ENCODE measurements at regions not wholly inside any gene's neighbourhood (a gene's known extent, or its start where the extent isn't known, plus 50 kb on each side); places are given as distances from the start of the nearest gene placed in this dataset.

DNA sequence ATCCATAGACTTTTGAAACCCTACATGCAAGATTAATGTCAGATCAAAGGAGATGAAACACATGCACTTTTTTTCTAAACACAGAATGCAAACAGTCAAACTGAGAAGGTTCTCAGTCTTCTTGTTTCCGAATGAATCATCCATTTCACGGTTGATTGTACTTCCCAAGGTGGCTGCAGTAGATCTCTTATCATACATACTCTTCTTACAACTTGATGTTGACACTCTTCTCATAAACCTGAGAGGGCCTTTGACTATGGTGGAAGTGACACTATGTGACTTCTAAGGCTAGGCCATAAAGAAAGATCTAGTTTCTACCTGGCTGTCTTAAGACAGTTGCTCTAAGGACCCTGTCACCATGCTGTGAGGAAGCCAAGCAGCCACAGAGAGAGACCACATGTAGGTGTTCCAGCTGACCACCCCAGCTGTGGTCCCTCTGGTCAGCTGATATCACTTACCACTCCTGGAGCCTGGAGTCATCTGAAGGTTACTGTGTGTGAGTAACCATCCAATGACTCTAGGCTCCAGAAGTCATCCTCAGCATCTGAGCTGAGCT is 67.2 kb upstream of the HMGA2 start:
- Histone ChIP-seq H3K4me3 (replicated peaks in 1 of 3; ENCODE audit: insufficient read depth in 1 of 3, low read depth in 1 of 3, low read length in 3 of 3) (no peak overlapping the region), H2AFZ (ENCODE audit: low read depth, low read length) (no peak overlapping the region), H3K27me3 (ENCODE audit: control insufficient read depth in 2 of 2, insufficient read depth in 2 of 2, low read length in 2 of 2) (no peaks in the 10 kb centered on the region), H3K4me2 (ENCODE audit: insufficient read depth, low read length) (no peak overlapping the region), H3K27ac (ENCODE audit: insufficient read depth, low read depth, low read length) (no peak overlapping the region), H3K9me1 (replicated peaks; ENCODE audit: control insufficient read depth, extremely low read depth, insufficient read depth, low read length) (no peaks in the 10 kb centered on the region), H3K4me1 (ENCODE audit: control insufficient read depth, extremely low read depth, insufficient read depth, low read length) (no peaks in the 10 kb centered on the region), H3K79me2 (ENCODE audit: control insufficient read depth, insufficient read depth, low read length) (no peaks in the 10 kb centered on the region), H4K20me1 (replicated peaks; ENCODE audit: control insufficient read depth, extremely low read depth, insufficient read depth, low read length) (no peaks in the 10 kb centered on the region), H3K9ac (replicated peaks; ENCODE audit: extremely low read depth, insufficient read depth, low read length) (no peak overlapping the region), H3K9me3 (replicated peaks; ENCODE audit: control insufficient read depth, insufficient read depth, low read length) (no peaks in the 10 kb centered on the region), H3K36me3 (ENCODE audit: control insufficient read depth in 2 of 2, extremely low read depth in 1 of 2, insufficient read depth in 2 of 2, low read length in 2 of 2) (no peaks in the 10 kb centered on the region)
- no TSS peak for BruUV-seq (replicated peaks)
- FAIRE-seq (no peak), DNase-seq (ENCODE audit: low read depth, low spot score) (no peak)
- intact Hi-C loops (cut with micrococcal nuclease) (no loop called here), dilution Hi-C loops (cut with MboI; ENCODE audit: extremely low pct_ligation_motif_present, low sequenced_read_pairs) (no loop called here)
- POLR2A ChIA-PET: no interaction called here
- TF ChIP-seq POLR2A (IDR thresholded peaks at IDR 0.05; ENCODE audit: low read depth, low read length): no peak
- CTCF ChIA-PET: no interaction called here

DNA sequence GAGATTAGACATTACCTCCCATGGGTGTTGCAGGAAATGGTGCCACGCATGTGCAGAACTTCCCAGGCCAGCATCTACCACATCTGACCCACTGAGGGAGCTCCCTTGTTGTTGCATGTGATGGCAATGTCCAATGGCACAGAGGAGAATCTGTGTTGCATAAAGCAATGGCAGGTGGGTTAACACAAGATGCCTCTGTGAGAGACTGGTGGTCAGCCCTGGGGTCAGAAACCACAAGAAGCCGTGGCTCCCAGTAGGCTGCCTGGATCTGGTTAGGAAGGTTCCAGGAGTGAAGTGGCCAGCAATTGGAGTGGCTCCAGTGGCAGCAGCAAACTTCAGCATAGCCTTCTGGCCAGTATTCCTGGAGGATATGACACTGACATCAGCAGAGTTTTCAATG is 65.9 kb upstream of the HMGA2 start:
- dilution Hi-C loops (cut with MboI; ENCODE audit: extremely low pct_ligation_motif_present, low sequenced_read_pairs): no loop called here

More for the DNA sequence above, 65.9 kb upstream of the HMGA2 start:
- TF ChIP-seq POLR2AphosphoS5 (IDR thresholded peaks at IDR 0.05; ENCODE audit: insufficient read depth, low read depth, low read length) (no peak), GATA2 (IDR thresholded peaks at IDR 0.05; ENCODE audit: insufficient read depth, insufficient read length, low read depth, low read length) (no peak), MYC (IDR thresholded peaks at IDR 0.05; ENCODE audit: low read depth, low read length) (no peak), FOS (IDR thresholded peaks at IDR 0.05; ENCODE audit: borderline replicate concordance, insufficient read depth, low read length) (no peak), EZH2 (IDR thresholded peaks at IDR 0.05; ENCODE audit: borderline replicate concordance, low read depth, low read length, severe bottlenecking) (no peak)
- TF ChIP-seq, protein P1, sequence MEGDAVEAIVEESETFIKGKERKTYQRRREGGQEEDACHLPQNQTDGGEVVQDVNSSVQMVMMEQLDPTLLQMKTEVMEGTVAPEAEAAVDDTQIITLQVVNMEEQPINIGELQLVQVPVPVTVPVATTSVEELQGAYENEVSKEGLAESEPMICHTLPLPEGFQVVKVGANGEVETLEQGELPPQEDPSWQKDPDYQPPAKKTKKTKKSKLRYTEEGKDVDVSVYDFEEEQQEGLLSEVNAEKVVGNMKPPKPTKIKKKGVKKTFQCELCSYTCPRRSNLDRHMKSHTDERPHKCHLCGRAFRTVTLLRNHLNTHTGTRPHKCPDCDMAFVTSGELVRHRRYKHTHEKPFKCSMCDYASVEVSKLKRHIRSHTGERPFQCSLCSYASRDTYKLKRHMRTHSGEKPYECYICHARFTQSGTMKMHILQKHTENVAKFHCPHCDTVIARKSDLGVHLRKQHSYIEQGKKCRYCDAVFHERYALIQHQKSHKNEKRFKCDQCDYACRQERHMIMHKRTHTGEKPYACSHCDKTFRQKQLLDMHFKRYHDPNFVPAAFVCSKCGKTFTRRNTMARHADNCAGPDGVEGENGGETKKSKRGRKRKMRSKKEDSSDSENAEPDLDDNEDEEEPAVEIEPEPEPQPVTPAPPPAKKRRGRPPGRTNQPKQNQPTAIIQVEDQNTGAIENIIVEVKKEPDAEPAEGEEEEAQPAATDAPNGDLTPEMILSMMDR (IDR thresholded peaks at IDR 0.05; ENCODE audit: extremely low read depth in 1 of 2, insufficient read depth in 1 of 2, low read depth in 1 of 2, low read length in 2 of 2): no peak
- H3K79me2 ChIP-seq (ENCODE audit: control insufficient read depth, insufficient read depth, low read length): no peaks in the 10 kb centered on the region
- no peaks in the 10 kb centered on the region for H3K36me3 ChIP-seq (ENCODE audit: control insufficient read depth in 2 of 2, extremely low read depth in 1 of 2, insufficient read depth in 2 of 2, low read length in 2 of 2)
- intact Hi-C loops (cut with micrococcal nuclease): no loop called here
- no peaks in the 10 kb centered on the region for H3K9me1 ChIP-seq (replicated peaks; ENCODE audit: control insufficient read depth, extremely low read depth, insufficient read depth, low read length)
- H3K27ac ChIP-seq (ENCODE audit: insufficient read depth, low read depth, low read length): no peak overlapping the region
- H3K4me2 ChIP-seq (ENCODE audit: insufficient read depth, low read length): no peak overlapping the region
- no peaks in the 10 kb centered on the region for H3K27me3 ChIP-seq (ENCODE audit: control insufficient read depth in 2 of 2, insufficient read depth in 2 of 2, low read length in 2 of 2)
- H3K4me3 ChIP-seq (replicated peaks in 1 of 3; ENCODE audit: insufficient read depth in 1 of 3, low read depth in 1 of 3, low read length in 3 of 3): no peak overlapping the region
- DNase-seq (ENCODE audit: low read depth, low spot score): no peak
- no TSS peak for BruUV-seq (replicated peaks)
- H4K20me1 ChIP-seq (replicated peaks; ENCODE audit: control insufficient read depth, extremely low read depth, insufficient read depth, low read length): no peaks in the 10 kb centered on the region
- no peak overlapping the region for H2AFZ ChIP-seq (ENCODE audit: low read depth, low read length)
- ChIA-PET CTCF (no interaction called here), POLR2A (interaction anchor here (0.6 kb wide), 1 partner anchor 17 kb away, joined by 5 read pairs; no protein-coding TSS in a partner anchor)
- no peaks in the 10 kb centered on the region for H3K9me3 ChIP-seq (replicated peaks; ENCODE audit: control insufficient read depth, insufficient read depth, low read length)
- FAIRE-seq: no peak
- no peak overlapping the region for H3K9ac ChIP-seq (replicated peaks; ENCODE audit: extremely low read depth, insufficient read depth, low read length)
- H3K4me1 ChIP-seq (ENCODE audit: control insufficient read depth, extremely low read depth, insufficient read depth, low read length): no peaks in the 10 kb centered on the region
